CD14-positive monocyte (primary cell): ENCODE measurements at regions not wholly inside any gene's neighbourhood (a gene's known extent, or its start where the extent isn't known, plus 50 kb on each side); places are given as distances from the start of the nearest gene placed in this dataset.

Source experiments
- DNase-seq, 3 donors: peaks; one replicate each; pipeline ENCODE4 v3.0.0-alpha.2; 2011 to 2022
- H2AFZ ChIP-seq: 2 replicates; pipeline ENCODE4 v1.6.0; 2012; ENCODE audit warnings: mild to moderate bottlenecking, low read depth, low read length, inconsistent platforms; ENCODE audit not compliant: insufficient read depth, poor library complexity, severe bottlenecking
- H3K27ac ChIP-seq, 2 donors: 1 replicate in 1 of 2; 2 replicates in 1 of 2; pipeline ENCODE4 v1.5.1; 2012 to 2013; ENCODE audit warnings: low read length in 2 of 2, control low read depth in 1 of 2, inconsistent platforms in 1 of 2, low read depth in 1 of 2, mild to moderate bottlenecking in 1 of 2
- H3K27me3 ChIP-seq, 2 donors: one replicate each; pipeline versions ENCODE4 v1.6.0 to v1.6.1; 2011 to 2013; ENCODE audit warnings: low read length in 2 of 2; ENCODE audit not compliant: control insufficient read depth in 2 of 2, insufficient read depth in 2 of 2
- H3K36me3 ChIP-seq, 2 donors: replicated peaks in 1 of 2; 1 replicate in 1 of 2; 2 replicates in 1 of 2; pipeline versions ENCODE4 v1.5.1 to v1.6.1; 2012 to 2013; ENCODE audit warnings: low read length in 2 of 2, control low read depth in 1 of 2, inconsistent platforms in 1 of 2, mild to moderate bottlenecking in 1 of 2; ENCODE audit not compliant: insufficient read depth in 2 of 2, control insufficient read depth in 1 of 2
- H3K4me1 ChIP-seq, 2 donors: 1 replicate in 1 of 2; 2 replicates in 1 of 2; pipeline versions ENCODE4 v1.5.1 to v1.6.1; 2012 to 2013; ENCODE audit warnings: low read length in 2 of 2, control low read depth in 1 of 2, inconsistent platforms in 1 of 2, mild to moderate bottlenecking in 1 of 2, moderate library complexity in 1 of 2; ENCODE audit not compliant: insufficient read depth in 2 of 2, control insufficient read depth in 1 of 2
- H3K4me2 ChIP-seq: replicated peaks from 2 replicates; pipeline ENCODE3; 2012; ENCODE audit warnings: low read length, moderate library complexity, mild to moderate bottlenecking; ENCODE audit not compliant: poor library complexity, severe bottlenecking; ENCODE audit errors: extremely low read depth
- H3K4me3 ChIP-seq, 3 experiments: fragments of 200-600 bp in 1 of 3; sonication (generic) in 1 of 3; replicated peaks in 1 of 3; 1 replicate in 2 of 3; 2 replicates in 1 of 3; pipeline ENCODE4 v1.5.1; 2011 to 2013; ENCODE audit warnings: low read length in 3 of 3, mild to moderate bottlenecking in 3 of 3, control low read depth in 2 of 3, low read depth in 2 of 3, inconsistent platforms in 1 of 3, moderate library complexity in 1 of 3
- H3K79me2 ChIP-seq: 2 replicates; pipeline ENCODE4 v1.6.0; 2012; ENCODE audit warnings: mild to moderate bottlenecking, control low read depth, inconsistent platforms, low read length, moderate library complexity; ENCODE audit not compliant: insufficient read depth
- H3K9ac ChIP-seq: 2 replicates; pipeline ENCODE4 v1.6.0; 2017; ENCODE audit warnings: low read length, mild to moderate bottlenecking; ENCODE audit not compliant: insufficient read depth, poor library complexity, severe bottlenecking
- H3K9me3 ChIP-seq, 2 donors: replicated peaks in 1 of 2; 1 replicate in 1 of 2; 2 replicates in 1 of 2; pipeline versions ENCODE4 v1.5.1 to v1.6.1; 2012 to 2013; ENCODE audit warnings: low read length in 2 of 2, control low read depth in 1 of 2; ENCODE audit not compliant: control insufficient read depth in 1 of 2, insufficient read depth in 1 of 2
- H4K20me1 ChIP-seq: 2 replicates; pipeline ENCODE4 v1.6.0; 2012; ENCODE audit warnings: mild to moderate bottlenecking, low read length, control low read depth, moderate library complexity; ENCODE audit not compliant: insufficient read depth
- H3K27ac Mint-ChIP-seq, 7 donors: one replicate each; pipeline ENCODE4 v1.8.0; 2020; ENCODE audit warnings: mild to moderate bottlenecking in 7 of 7, mixed read lengths in 7 of 7, moderate library complexity in 6 of 7, inconsistent platforms in 2 of 7
- H3K27me3 Mint-ChIP-seq, 3 donors: one replicate each; pipeline ENCODE4 v1.8.0; 2021 to 2022; ENCODE audit warnings: low read depth in 3 of 3, mild to moderate bottlenecking in 3 of 3, mixed read lengths in 3 of 3, moderate library complexity in 3 of 3, inconsistent platforms in 1 of 3
- H3K36me3 Mint-ChIP-seq, 2 donors: one replicate each; pipeline ENCODE4 v1.8.0; 2020; ENCODE audit warnings: mixed read lengths in 2 of 2, inconsistent platforms in 1 of 2, mild to moderate bottlenecking in 1 of 2
- H3K4me1 Mint-ChIP-seq: one replicate; pipeline ENCODE4 v1.8.0; 2020; ENCODE audit warnings: mild to moderate bottlenecking, mixed read lengths
- H3K4me3 Mint-ChIP-seq, 2 donors: one replicate each; pipeline ENCODE4 v1.8.0; 2020; ENCODE audit warnings: mild to moderate bottlenecking in 2 of 2, mixed read lengths in 2 of 2, moderate library complexity in 1 of 2
- H3K9me3 Mint-ChIP-seq, 7 donors: one replicate each; pipeline ENCODE4 v1.8.0; 2020 to 2022; ENCODE audit warnings: mixed read lengths in 7 of 7, mild to moderate bottlenecking in 6 of 7, moderate library complexity in 6 of 7, inconsistent platforms in 2 of 7
- WGBS: methylation state at CpG from one replicate; pipeline ENCODE4 v1.1.5; 2013; ENCODE audit warnings: missing lambda C conversion rate; ENCODE audit not compliant: insufficient coverage; 5-methylcytosine and 5-hydroxymethylcytosine counted together
- intact Hi-C, 2 donors: fragments of 100-400 bp; cut with micrococcal nuclease; formaldehyde crosslinking; loops; one replicate each; pipeline versions ENCODE4 v1.15.0 to v1.15.1; 2023
- TF ChIP-seq, protein P1 (sequence below): fragments of 200-600 bp; IDR thresholded peaks from one replicate; pipeline ENCODE4 v1.8.0; 2022; ENCODE audit warnings: antibody characterized with exemption, mild to moderate bottlenecking

DNA sequence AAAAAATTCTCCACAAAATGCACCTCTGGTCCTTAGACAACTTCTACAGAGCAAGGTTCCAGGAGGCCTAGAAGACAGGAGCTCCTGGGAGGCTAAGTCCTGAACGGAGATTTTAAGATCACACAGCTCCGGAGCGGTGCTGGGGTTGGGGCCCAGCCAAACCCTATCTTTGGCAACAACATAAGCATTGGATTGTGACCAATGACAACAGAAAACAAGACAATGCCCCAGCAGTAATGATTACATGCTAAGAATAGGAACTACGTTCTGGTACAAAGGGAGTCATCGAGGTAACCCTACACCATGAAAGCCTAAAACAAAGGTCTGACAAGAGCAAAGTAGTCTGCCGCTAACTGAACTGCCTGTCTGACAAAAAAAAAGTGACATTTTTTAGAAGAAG, 171.2 kb downstream of the CMPK2 start:
- no peak overlapping the region for H3K27ac Mint-ChIP-seq
- intact Hi-C loops, result no loop called here
- no peaks in the 10 kb centered on the region for H3K4me1 ChIP-seq
- H3K4me3 ChIP-seq, result no peak overlapping the region
- no peaks in the 10 kb centered on the region for H3K9me3 ChIP-seq
- WGBS, result 91% methylated on average over 4 of the region's 6 CpGs
- no peaks in the 10 kb centered on the region for H3K27me3 ChIP-seq
- no peaks in the 10 kb centered on the region for H3K4me1 Mint-ChIP-seq
- no peak overlapping the region for H3K27ac ChIP-seq
- H4K20me1 ChIP-seq, result no peaks in the 10 kb centered on the region
- H3K36me3 ChIP-seq, result no peaks in the 10 kb centered on the region
- H2AFZ ChIP-seq, result no peak overlapping the region
- no peak for DNase-seq
- H3K4me2 ChIP-seq, result no peak overlapping the region
- H3K4me3 Mint-ChIP-seq, result no peak overlapping the region
- TF ChIP-seq, protein P1, sequence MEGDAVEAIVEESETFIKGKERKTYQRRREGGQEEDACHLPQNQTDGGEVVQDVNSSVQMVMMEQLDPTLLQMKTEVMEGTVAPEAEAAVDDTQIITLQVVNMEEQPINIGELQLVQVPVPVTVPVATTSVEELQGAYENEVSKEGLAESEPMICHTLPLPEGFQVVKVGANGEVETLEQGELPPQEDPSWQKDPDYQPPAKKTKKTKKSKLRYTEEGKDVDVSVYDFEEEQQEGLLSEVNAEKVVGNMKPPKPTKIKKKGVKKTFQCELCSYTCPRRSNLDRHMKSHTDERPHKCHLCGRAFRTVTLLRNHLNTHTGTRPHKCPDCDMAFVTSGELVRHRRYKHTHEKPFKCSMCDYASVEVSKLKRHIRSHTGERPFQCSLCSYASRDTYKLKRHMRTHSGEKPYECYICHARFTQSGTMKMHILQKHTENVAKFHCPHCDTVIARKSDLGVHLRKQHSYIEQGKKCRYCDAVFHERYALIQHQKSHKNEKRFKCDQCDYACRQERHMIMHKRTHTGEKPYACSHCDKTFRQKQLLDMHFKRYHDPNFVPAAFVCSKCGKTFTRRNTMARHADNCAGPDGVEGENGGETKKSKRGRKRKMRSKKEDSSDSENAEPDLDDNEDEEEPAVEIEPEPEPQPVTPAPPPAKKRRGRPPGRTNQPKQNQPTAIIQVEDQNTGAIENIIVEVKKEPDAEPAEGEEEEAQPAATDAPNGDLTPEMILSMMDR, result no peak
- peaks cover 0 to 3% (median 0%) of the 10 kb centered on the region in 7 donors for H3K9me3 Mint-ChIP-seq
- no peaks in the 10 kb centered on the region for H3K79me2 ChIP-seq
- no peak overlapping the region for H3K9ac ChIP-seq
- H3K27me3 Mint-ChIP-seq, result peaks cover 0 to 3% (median 0%) of the 10 kb centered on the region in 3 donors
- no peaks in the 10 kb centered on the region for H3K36me3 Mint-ChIP-seq

DNA sequence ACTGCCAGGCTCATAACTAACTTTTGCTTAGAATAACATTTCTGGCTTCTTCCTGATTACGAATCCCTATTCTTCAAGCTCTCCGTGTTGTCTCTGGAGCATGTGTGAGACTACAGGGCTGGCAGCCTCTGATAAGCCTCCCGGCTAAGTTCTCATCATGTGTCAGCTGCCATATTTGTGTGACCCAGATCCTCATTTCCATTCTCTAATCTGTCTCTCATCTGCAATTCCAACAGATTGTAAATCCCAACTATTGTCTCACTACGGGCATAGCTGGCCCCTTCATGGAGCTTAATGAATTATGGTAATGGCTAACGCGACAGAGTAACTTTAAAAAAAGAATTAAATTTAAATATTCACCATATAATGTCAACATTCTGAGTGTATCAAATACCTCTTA, 165.4 kb downstream of the CMPK2 start:
- Histone ChIP-seq H3K4me2 (no peak overlapping the region), H3K4me1 (no peaks in the 10 kb centered on the region), H3K9me3 (peaks cover 0 to 11% of the 10 kb centered on the region in 2 donors), H4K20me1 (no peaks in the 10 kb centered on the region), H3K9ac (no peak overlapping the region), H3K27ac (no peak overlapping the region), H3K36me3 (no peaks in the 10 kb centered on the region), H3K4me3 (no peak overlapping the region), H3K27me3 (no peaks in the 10 kb centered on the region), H2AFZ (no peak overlapping the region), H3K79me2 (no peaks in the 10 kb centered on the region)
- Mint-ChIP-seq H3K4me3 (no peak overlapping the region), H3K4me1 (no peaks in the 10 kb centered on the region), H3K36me3 (no peaks in the 10 kb centered on the region), H3K27ac (no peak overlapping the region), H3K27me3 (peaks cover 0 to 3% (median 0%) of the 10 kb centered on the region in 3 donors), H3K9me3 (peaks cover 3 to 14% (median 9%) of the 10 kb centered on the region in 7 donors)
- intact Hi-C loops, result no loop called here
- WGBS, result 73% methylated on average over 2 of the region's 6 CpGs
- no peak for DNase-seq
- TF ChIP-seq, protein P1, result no peak
